Cardiac septum (tissue), 1 donor: ENCODE measurements at regions not wholly inside any gene's neighbourhood (a gene's known extent, or its start where the extent isn't known, plus 50 kb on each side); places are given as distances from the start of the nearest gene placed in this dataset.
"Not testable (repeated sequence)": the region's sequence is repeated elsewhere in the genome, so short reads cannot be mapped to it uniquely, and the experiment has no call there.

Experiments used
- DNase-seq: peaks from one replicate; pipeline ENCODE4 v3.0.0-alpha.2; 2020; ENCODE audit warnings: low spot score
- intact Hi-C: fragments of 100-400 bp; cut with DNase I; formaldehyde crosslinking; loops from one replicate; pipeline ENCODE4 v1.14.0; 2022
- donor health status: DM: no; HTN: no; CAD: no.

GRCh38 chr12:105478788-105479187, 148.3 kb downstream of the C12orf75 start:
- DNase-seq, intact Hi-C loops: not testable (repeated sequence)

- no peak for DNase-seq
- intact Hi-C loops, result no loop called here
Observed at GRCh38 chr12:105479710-105480109, 149.2 kb downstream of the C12orf75 start.

- no peak for DNase-seq
- intact Hi-C loops, result no loop called here
Observed at GRCh38 chr12:105480162-105480561, 149.7 kb downstream of the C12orf75 start.

GRCh38 chr12:105481392-105482300, 151.2 kb downstream of the C12orf75 start:
- DNase-seq, result no peak
- intact Hi-C loops, result no loop called here

- intact Hi-C loops, result no loop called here
- DNase-seq, result no peak
Observed at GRCh38 chr12:105482951-105483350, 152.5 kb downstream of the C12orf75 start.

- no peak for DNase-seq
- intact Hi-C loops, result no loop called here
Observed at GRCh38 chr12:105483691-105484090, 153.2 kb downstream of the C12orf75 start.

GRCh38 chr12:105485321-105485910, 154.9 kb downstream of the C12orf75 start:
- intact Hi-C loops, result no loop called here
- DNase-seq, result peak; percentile 78

GRCh38 chr12:105485921-105486320, 155.4 kb downstream of the C12orf75 start:
- no peak for DNase-seq
- intact Hi-C loops, result no loop called here

GRCh38 chr12:105487963-105488362, 157.5 kb downstream of the C12orf75 start:
- no peak for DNase-seq
- intact Hi-C loops, result no loop called here

GRCh38 chr12:105492591-105493545, 162.4 kb downstream of the C12orf75 start:
- intact Hi-C loops, result no loop called here
- DNase-seq, result no peak

GRCh38 chr12:105499205-105499604, 168.7 kb downstream of the C12orf75 start:
- intact Hi-C loops, result no loop called here
- DNase-seq, result no peak

GRCh38 chr12:105500676-105501075, 170.2 kb downstream of the C12orf75 start:
- DNase-seq, intact Hi-C loops: not testable (repeated sequence)

- intact Hi-C loops, result no loop called here
- no peak for DNase-seq
Observed at GRCh38 chr12:105502426-105502930, 172.0 kb downstream of the C12orf75 start.

GRCh38 chr12:105503619-105504018, 173.1 kb downstream of the C12orf75 start:
- intact Hi-C loops, result no loop called here
- no peak for DNase-seq

- DNase-seq, result no peak
- intact Hi-C loops, result no loop called here
Observed at GRCh38 chr12:105504286-105504685, 173.8 kb downstream of the C12orf75 start.

- intact Hi-C loops, result no loop called here
- DNase-seq, result no peak
Observed at GRCh38 chr12:105506678-105507310, 176.3 kb downstream of the C12orf75 start.

- intact Hi-C loops, result no loop called here
- DNase-seq, result no peak
Observed at GRCh38 chr12:105507311-105508038, 177.0 kb downstream of the C12orf75 start.

GRCh38 chr12:105508096-105508495, 177.6 kb downstream of the C12orf75 start:
- no peak for DNase-seq
- intact Hi-C loops, result no loop called here

- no peak for DNase-seq
- intact Hi-C loops, result no loop called here
Observed at GRCh38 chr12:105510526-105510925, 180.0 kb downstream of the C12orf75 start.
